ENCODE measurements at regions not wholly inside any gene's neighbourhood (a gene's known extent, or its start where the extent isn't known, plus 50 kb on each side); places are given as distances from the start of the nearest gene placed in this dataset.

DNA sequence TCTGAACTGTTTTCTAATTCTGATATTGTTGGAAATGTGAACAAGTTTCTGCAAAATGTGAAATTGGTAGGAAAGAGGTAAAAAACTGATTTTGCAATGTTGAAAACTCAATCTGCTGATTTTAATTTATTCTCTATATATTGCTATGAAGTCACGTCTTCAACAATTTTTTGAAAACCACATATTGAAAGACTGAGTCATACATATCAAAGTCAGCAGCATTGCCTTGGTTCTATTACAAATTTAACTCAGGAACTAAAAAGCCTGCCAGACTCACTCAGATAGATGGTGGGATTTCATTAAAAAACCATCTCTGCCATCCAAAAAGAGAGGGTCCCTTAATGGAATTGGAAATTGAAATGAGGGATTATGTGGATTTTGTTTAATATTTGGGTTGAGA, 351.4 kb downstream of the CNTN3 start:
- TF ChIP-seq RAD21 (conservative IDR thresholded peaks at IDR 0.05 in 1 of 2, IDR thresholded peaks at IDR 0.05 in 1 of 2) (no peak), POLR2A (IDR thresholded peaks at IDR 0.05; ENCODE audit: low read length) (no peak), MAFK (IDR thresholded peaks at IDR 0.05; ENCODE audit: partially characterized antibody) (no peak), PHF8 (IDR thresholded peaks at IDR 0.05; ENCODE audit: borderline replicate concordance, low read depth) (no peak)
- TF ChIP-seq, protein P1, sequence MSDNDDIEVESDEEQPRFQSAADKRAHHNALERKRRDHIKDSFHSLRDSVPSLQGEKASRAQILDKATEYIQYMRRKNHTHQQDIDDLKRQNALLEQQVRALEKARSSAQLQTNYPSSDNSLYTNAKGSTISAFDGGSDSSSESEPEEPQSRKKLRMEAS (IDR thresholded peaks at IDR 0.05): no peak
- TF ChIP-seq, protein P2, sequence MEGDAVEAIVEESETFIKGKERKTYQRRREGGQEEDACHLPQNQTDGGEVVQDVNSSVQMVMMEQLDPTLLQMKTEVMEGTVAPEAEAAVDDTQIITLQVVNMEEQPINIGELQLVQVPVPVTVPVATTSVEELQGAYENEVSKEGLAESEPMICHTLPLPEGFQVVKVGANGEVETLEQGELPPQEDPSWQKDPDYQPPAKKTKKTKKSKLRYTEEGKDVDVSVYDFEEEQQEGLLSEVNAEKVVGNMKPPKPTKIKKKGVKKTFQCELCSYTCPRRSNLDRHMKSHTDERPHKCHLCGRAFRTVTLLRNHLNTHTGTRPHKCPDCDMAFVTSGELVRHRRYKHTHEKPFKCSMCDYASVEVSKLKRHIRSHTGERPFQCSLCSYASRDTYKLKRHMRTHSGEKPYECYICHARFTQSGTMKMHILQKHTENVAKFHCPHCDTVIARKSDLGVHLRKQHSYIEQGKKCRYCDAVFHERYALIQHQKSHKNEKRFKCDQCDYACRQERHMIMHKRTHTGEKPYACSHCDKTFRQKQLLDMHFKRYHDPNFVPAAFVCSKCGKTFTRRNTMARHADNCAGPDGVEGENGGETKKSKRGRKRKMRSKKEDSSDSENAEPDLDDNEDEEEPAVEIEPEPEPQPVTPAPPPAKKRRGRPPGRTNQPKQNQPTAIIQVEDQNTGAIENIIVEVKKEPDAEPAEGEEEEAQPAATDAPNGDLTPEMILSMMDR (IDR thresholded peaks at IDR 0.05): no peak
